GM12873 (cell line): ENCODE measurements at regions not wholly inside any gene's neighbourhood (a gene's known extent, or its start where the extent isn't known, plus 50 kb on each side); places are given as distances from the start of the nearest gene placed in this dataset.
A peak's percentile ranks its signal among the peaks of the same experiment; 100 is the strongest.

Source experiments
- TF ChIP-seq, protein P1 (sequence below): IDR thresholded peaks from 2 replicates; pipeline ENCODE4 v1.5.1; 2012; ENCODE audit warnings: low read depth, mild to moderate bottlenecking, moderate library complexity, low read length, control low read depth; ENCODE audit not compliant: insufficient read depth; ENCODE audit errors: missing control alignments

DNA sequence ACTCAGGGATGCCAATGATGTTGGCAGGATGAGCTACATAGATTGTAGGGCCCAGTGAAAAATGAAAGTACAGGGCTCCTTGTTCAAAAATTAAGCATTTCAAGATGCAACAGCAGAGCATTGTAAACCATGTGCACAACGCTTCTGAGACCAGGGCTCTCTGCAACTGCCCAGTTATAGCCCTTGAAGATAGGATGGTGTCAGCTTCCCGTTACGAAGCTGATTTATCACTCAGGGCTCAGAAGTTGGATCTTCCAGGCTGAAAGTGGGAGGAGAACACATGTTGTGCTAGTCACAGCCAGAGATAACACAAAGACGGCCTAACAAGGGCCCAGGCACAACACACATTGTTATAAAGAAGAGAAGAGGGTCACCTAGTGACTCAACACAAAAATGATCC, 466.7 kb downstream of the TUBA3C start:
- TF ChIP-seq, protein P1, sequence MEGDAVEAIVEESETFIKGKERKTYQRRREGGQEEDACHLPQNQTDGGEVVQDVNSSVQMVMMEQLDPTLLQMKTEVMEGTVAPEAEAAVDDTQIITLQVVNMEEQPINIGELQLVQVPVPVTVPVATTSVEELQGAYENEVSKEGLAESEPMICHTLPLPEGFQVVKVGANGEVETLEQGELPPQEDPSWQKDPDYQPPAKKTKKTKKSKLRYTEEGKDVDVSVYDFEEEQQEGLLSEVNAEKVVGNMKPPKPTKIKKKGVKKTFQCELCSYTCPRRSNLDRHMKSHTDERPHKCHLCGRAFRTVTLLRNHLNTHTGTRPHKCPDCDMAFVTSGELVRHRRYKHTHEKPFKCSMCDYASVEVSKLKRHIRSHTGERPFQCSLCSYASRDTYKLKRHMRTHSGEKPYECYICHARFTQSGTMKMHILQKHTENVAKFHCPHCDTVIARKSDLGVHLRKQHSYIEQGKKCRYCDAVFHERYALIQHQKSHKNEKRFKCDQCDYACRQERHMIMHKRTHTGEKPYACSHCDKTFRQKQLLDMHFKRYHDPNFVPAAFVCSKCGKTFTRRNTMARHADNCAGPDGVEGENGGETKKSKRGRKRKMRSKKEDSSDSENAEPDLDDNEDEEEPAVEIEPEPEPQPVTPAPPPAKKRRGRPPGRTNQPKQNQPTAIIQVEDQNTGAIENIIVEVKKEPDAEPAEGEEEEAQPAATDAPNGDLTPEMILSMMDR = no peak

DNA sequence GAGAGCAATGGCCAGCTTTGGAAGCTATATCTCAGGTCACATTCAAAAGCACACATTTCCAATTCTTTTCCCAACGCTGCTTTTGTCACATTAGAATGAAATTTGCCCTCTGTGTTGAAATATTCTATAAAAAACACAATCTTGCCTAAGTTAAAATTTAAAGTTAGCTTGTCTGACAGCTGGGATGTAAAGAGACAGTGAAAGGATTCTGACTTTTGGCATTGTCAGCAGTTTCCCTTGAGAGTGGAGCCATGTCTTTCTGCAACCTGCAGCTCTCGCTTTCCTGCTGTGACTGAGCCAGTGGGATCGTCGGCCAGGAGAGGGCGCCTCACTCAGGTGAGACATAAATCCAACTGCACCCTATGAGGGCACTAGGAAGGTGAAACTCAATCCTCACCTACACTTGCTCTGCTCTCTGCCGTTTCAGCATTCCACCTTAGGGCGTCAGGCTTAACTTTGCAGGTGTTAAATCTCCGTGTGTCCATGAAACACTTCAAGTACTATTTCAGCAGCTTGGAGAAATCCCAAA, 537.9 kb downstream of the TUBA3C start:
- TF ChIP-seq, protein P1 = peak; percentile 9

DNA sequence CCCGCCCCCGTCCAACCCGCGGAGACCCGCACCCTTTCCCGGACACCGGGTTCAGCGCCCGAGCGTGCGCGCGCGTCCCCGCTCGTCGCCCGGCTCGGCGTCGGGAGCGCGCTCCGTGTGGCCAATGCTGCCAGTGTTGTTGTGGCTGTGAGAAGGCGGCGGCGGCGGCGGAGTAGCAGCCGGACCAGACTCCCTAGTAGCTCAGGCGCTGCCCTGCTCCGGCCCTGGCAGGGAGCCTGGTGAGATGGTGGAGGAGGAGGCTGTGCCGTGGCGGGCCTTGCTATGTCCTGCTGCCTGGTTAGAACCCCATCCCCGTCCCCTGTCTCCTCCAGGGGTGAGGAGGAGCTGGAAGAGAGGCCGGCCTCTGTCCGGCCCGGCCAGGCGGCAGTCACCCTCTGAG, 553.2 kb downstream of the TUBA3C start:
- TF ChIP-seq, protein P1 = no peak
